Cardiac muscle cell (in vitro differentiated cells and primary cell): ENCODE measurements at regions not wholly inside any gene's neighbourhood (a gene's known extent, or its start where the extent isn't known, plus 50 kb on each side); places are given as distances from the start of the nearest gene placed in this dataset.
A peak's percentile ranks its signal among the peaks of the same experiment; 100 is the strongest.

ENCODE experiments used
- DNase-seq, 2 donors: peaks; one replicate each; pipeline versions ENCODE4 v3.0.0 to v3.0.0-alpha.2; 2010 to 2017; ENCODE audit warnings: low read depth in 1 of 2, low spot score in 1 of 2
- H3K27ac ChIP-seq: fragments of 200-600 bp; sonication (generic); 2 replicates; pipeline ENCODE4 v1.5.1; 2016
- H3K27me3 ChIP-seq: fragments of 200-600 bp; sonication (generic); 2 replicates; pipeline ENCODE4 v1.6.0; 2016; ENCODE audit warnings: control low read depth
- H3K36me3 ChIP-seq: fragments of 200-600 bp; sonication (generic); 2 replicates; pipeline ENCODE4 v1.5.1; 2016; ENCODE audit warnings: control low read depth
- H3K4me1 ChIP-seq: fragments of 200-600 bp; sonication (generic); 2 replicates; pipeline ENCODE4 v1.8.1; 2017; ENCODE audit warnings: low read depth, mild to moderate bottlenecking, mixed run types
- H3K4me3 ChIP-seq: fragments of 200-600 bp; sonication (generic); 2 replicates; pipeline ENCODE4 v1.5.1; 2016; ENCODE audit warnings: mild to moderate bottlenecking
- H3K9me3 ChIP-seq: fragments of 200-600 bp; sonication (generic); 2 replicates; pipeline ENCODE4 v1.5.1; 2017; ENCODE audit warnings: low read depth, mild to moderate bottlenecking, control low read depth
- CTCF ChIP-seq: IDR thresholded peaks from 2 replicates; pipeline ENCODE4 v1.5.1; 2012; ENCODE audit warnings: low read depth, mild to moderate bottlenecking, low read length

- DNase-seq, result no peak
- H3K4me3 ChIP-seq, result no peak overlapping the region
- no peak overlapping the region for H3K27ac ChIP-seq
- H3K36me3 ChIP-seq, result no peaks in the 10 kb centered on the region
- no peaks in the 10 kb centered on the region for H3K27me3 ChIP-seq
- no peak for TF ChIP-seq CTCF
- H3K4me1 ChIP-seq, result peaks cover 3% of the 10 kb centered on the region
- no peaks in the 10 kb centered on the region for H3K9me3 ChIP-seq
Measured at GRCh38 chr6:93048381-93048780, 371.0 kb downstream of the EPHA7 start.

GRCh38 chr6:93047033-93047432, 372.3 kb downstream of the EPHA7 start:
- H3K27ac ChIP-seq, result no peak overlapping the region
- TF ChIP-seq CTCF, result no peak
- H3K36me3 ChIP-seq, result no peaks in the 10 kb centered on the region
- no peaks in the 10 kb centered on the region for H3K27me3 ChIP-seq
- H3K4me1 ChIP-seq, result peaks cover 3% of the 10 kb centered on the region
- H3K9me3 ChIP-seq, result no peaks in the 10 kb centered on the region
- DNase-seq, result no peak
- no peak overlapping the region for H3K4me3 ChIP-seq

- Histone ChIP-seq H3K4me1 (peaks cover 3% of the 10 kb centered on the region), H3K9me3 (no peaks in the 10 kb centered on the region), H3K4me3 (no peak overlapping the region), H3K27me3 (no peaks in the 10 kb centered on the region), H3K27ac (no peak overlapping the region), H3K36me3 (no peaks in the 10 kb centered on the region)
- no peak for TF ChIP-seq CTCF
- no peak for DNase-seq
Measured at GRCh38 chr6:93045156-93045555, 374.2 kb downstream of the EPHA7 start.

GRCh38 chr6:93040375-93040774, 379.0 kb downstream of the EPHA7 start:
- no peak overlapping the region for H3K27ac ChIP-seq
- H3K4me3 ChIP-seq, result no peak overlapping the region
- no peak for TF ChIP-seq CTCF
- no peaks in the 10 kb centered on the region for H3K27me3 ChIP-seq
- no peaks in the 10 kb centered on the region for H3K9me3 ChIP-seq
- no peaks in the 10 kb centered on the region for H3K36me3 ChIP-seq
- peaks cover 3% of the 10 kb centered on the region for H3K4me1 ChIP-seq
- peak in 1 of 2 donors; percentile 52 for DNase-seq

- no peaks in the 10 kb centered on the region for H3K9me3 ChIP-seq
- peak; percentile 39 to 66 for DNase-seq
- H3K4me3 ChIP-seq, result no peak overlapping the region
- H3K27me3 ChIP-seq, result no peaks in the 10 kb centered on the region
- peak; percentile 64 for TF ChIP-seq CTCF
- H3K4me1 ChIP-seq, result no peaks in the 10 kb centered on the region
- H3K36me3 ChIP-seq, result no peaks in the 10 kb centered on the region
- no peak overlapping the region for H3K27ac ChIP-seq
Measured at GRCh38 chr6:93036835-93037234, 382.5 kb downstream of the EPHA7 start.

GRCh38 chr6:93035756-93036155, 383.6 kb downstream of the EPHA7 start:
- Histone ChIP-seq H3K27me3 (no peaks in the 10 kb centered on the region), H3K27ac (no peak overlapping the region), H3K9me3 (no peaks in the 10 kb centered on the region), H3K4me3 (no peak overlapping the region), H3K36me3 (no peaks in the 10 kb centered on the region), H3K4me1 (no peaks in the 10 kb centered on the region)
- no peak for DNase-seq
- no peak for TF ChIP-seq CTCF
